CD4-positive, alpha-beta T cell treated with Interferon gamma for 1 hour (primary cell): ENCODE measurements at regions not wholly inside any gene's neighbourhood (a gene's known extent, or its start where the extent isn't known, plus 50 kb on each side); places are given as distances from the start of the nearest gene placed in this dataset.
"Not testable (repeated sequence)": the region's sequence is repeated elsewhere in the genome, so short reads cannot be mapped to it uniquely, and the experiment has no call there.

ENCODE experiments used
- DNase-seq: peaks from one replicate; pipeline ENCODE4 v3.0.0-alpha.2; 2020

GRCh38 chr9:78438780-78439179, 141.9 kb downstream of the PSAT1 start:
- DNase-seq = no peak

GRCh38 chr9:78439190-78439865, 142.4 kb downstream of the PSAT1 start:
- DNase-seq = peak; percentile 56

- no peak for DNase-seq
Observed at GRCh38 chr9:78439866-78440830, 143.2 kb downstream of the PSAT1 start.

GRCh38 chr9:78441396-78441795, 144.5 kb downstream of the PSAT1 start:
- no peak for DNase-seq

- DNase-seq = no peak
Observed at GRCh38 chr9:78441822-78442431, 145.0 kb downstream of the PSAT1 start.

GRCh38 chr9:78442577-78442976, 145.7 kb downstream of the PSAT1 start:
- not testable (repeated sequence) for DNase-seq

- DNase-seq = no peak
Observed at GRCh38 chr9:78443946-78444345, 147.0 kb downstream of the PSAT1 start.

- no peak for DNase-seq
Observed at GRCh38 chr9:78448960-78449673, 152.2 kb downstream of the PSAT1 start.

GRCh38 chr9:78453450-78453849, 156.5 kb downstream of the PSAT1 start:
- no peak for DNase-seq

GRCh38 chr9:78462611-78463010, 165.7 kb downstream of the PSAT1 start:
- no peak for DNase-seq

- no peak for DNase-seq
Observed at GRCh38 chr9:78463750-78464149, 166.8 kb downstream of the PSAT1 start.

- DNase-seq = no peak
Observed at GRCh38 chr9:78468231-78468630, 171.3 kb downstream of the PSAT1 start.

- no peak for DNase-seq
Observed at GRCh38 chr9:78468974-78469576, 172.2 kb downstream of the PSAT1 start.

- no peak for DNase-seq
Observed at GRCh38 chr9:78470216-78470615, 173.3 kb downstream of the PSAT1 start.

- no peak for DNase-seq
Observed at GRCh38 chr9:78470741-78471140, 173.8 kb downstream of the PSAT1 start.

GRCh38 chr9:78472111-78472510, 175.2 kb downstream of the PSAT1 start:
- DNase-seq = no peak

GRCh38 chr9:78479441-78479840, 182.5 kb downstream of the PSAT1 start:
- no peak for DNase-seq

GRCh38 chr9:78486661-78487060, 189.7 kb downstream of the PSAT1 start:
- DNase-seq = no peak

GRCh38 chr9:78490231-78490630, 193.3 kb downstream of the PSAT1 start:
- no peak for DNase-seq

- no peak for DNase-seq
Observed at GRCh38 chr9:78491402-78491801, 194.5 kb downstream of the PSAT1 start.

GRCh38 chr9:78493166-78493742, 196.3 kb downstream of the PSAT1 start:
- no peak for DNase-seq

GRCh38 chr9:78502566-78502965, 205.6 kb downstream of the PSAT1 start:
- DNase-seq = no peak
